Gastroesophageal sphincter (tissue), 4 donors: ENCODE measurements at regions not wholly inside any gene's neighbourhood (a gene's known extent, or its start where the extent isn't known, plus 50 kb on each side); places are given as distances from the start of the nearest gene placed in this dataset.
"Not testable (repeated sequence)": the region's sequence is repeated elsewhere in the genome, so short reads cannot be mapped to it uniquely, and the experiment has no call there.

Source experiments
- ATAC-seq: fragments of 150-250 bp; one replicate; pipeline ENCODE4 v1.9.1; 2016; ENCODE audit warnings: mild to moderate bottlenecking, moderate library complexity
- H3K27ac ChIP-seq, 4 donors: fragments of 200-600 bp; sonication (generic) in 3 of 4; 1 replicate in 3 of 4; 2 replicates in 1 of 4; pipeline ENCODE4 v1.5.1; 2016 to 2019
- H3K27me3 ChIP-seq: fragments of 200-600 bp; sonication (generic); one replicate; pipeline ENCODE4 v1.5.1; 2019
- H3K36me3 ChIP-seq, 2 donors: fragments of 200-600 bp; sonication (generic); one replicate each; pipeline ENCODE4 v1.5.1; 2019; ENCODE audit warnings: control low read depth in 1 of 2
- H3K4me1 ChIP-seq, 3 donors: fragments of 200-600 bp; sonication (generic); 1 replicate in 2 of 3; 2 replicates in 1 of 3; pipeline ENCODE4 v1.5.1; 2016 to 2019; ENCODE audit warnings: control low read depth in 2 of 3
- H3K4me3 ChIP-seq, 2 donors: fragments of 200-600 bp; sonication (generic); one replicate each; pipeline ENCODE4 v1.5.1; 2019; ENCODE audit warnings: mild to moderate bottlenecking in 1 of 2, moderate library complexity in 1 of 2
- H3K9me3 ChIP-seq, 3 donors: fragments of 200-600 bp; sonication (generic); one replicate each; pipeline ENCODE4 v1.5.1; 2017 to 2019; ENCODE audit warnings: control low read depth in 2 of 3
- EP300 ChIP-seq: sonication (generic); formaldehyde crosslinking; IDR thresholded peaks from one replicate; pipeline ENCODE4 v1.6.1; 2017; ENCODE audit warnings: antibody characterized with exemption, mild to moderate bottlenecking
- POLR2A ChIP-seq, 2 donors: fragments of 450-650 bp; IDR thresholded peaks; one replicate each; pipeline ENCODE4 v1.6.1; 2017; ENCODE audit warnings: antibody characterized with exemption in 2 of 2, mild to moderate bottlenecking in 2 of 2, moderate library complexity in 1 of 2
- POLR2AphosphoS5 ChIP-seq: sonication (generic); formaldehyde crosslinking; IDR thresholded peaks from one replicate; pipeline ENCODE4 v1.6.1; 2017; ENCODE audit warnings: antibody characterized with exemption
- WGBS, 2 donors: methylation state at CpG; one replicate each; pipeline ENCODE4 v1.1.5; 2018; ENCODE audit warnings: low coverage in 1 of 2; 5-methylcytosine and 5-hydroxymethylcytosine counted together
- TF ChIP-seq, protein P1 (sequence below), 4 experiments: fragments of 200-600 bp in 2 of 4; fragments of 450-650 bp in 2 of 4; sonication (generic) in 1 of 4; IDR thresholded peaks; one replicate each; pipeline ENCODE4 v1.5.1; 2017 to 2019; ENCODE audit warnings: antibody characterized with exemption in 4 of 4, mild to moderate bottlenecking in 2 of 4, moderate library complexity in 2 of 4

DNA sequence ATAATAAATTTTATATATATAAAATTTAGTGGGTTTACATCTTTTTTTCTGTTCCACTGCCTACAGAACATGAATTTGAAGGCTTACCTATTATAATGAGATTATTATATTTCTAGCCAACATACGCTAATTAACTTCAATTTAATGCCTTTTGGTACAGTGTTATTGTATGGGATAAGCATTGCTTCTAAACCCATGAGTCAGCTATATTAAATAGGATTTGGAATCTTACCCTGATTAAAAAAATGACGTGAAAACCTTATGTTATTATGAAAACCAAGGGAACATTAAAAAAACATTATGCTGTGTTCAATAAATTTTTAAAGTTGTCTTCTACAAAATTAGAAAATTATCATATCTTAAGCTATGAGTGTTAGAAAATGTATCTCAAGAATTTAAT lies 334.0 kb upstream of the RGS17 start:
- no peak overlapping the region for H3K27ac ChIP-seq
- WGBS, 2 donors, result 61 to 90% methylated on average over 2 of the region's 2 CpGs
- ATAC-seq, result no peak

DNA sequence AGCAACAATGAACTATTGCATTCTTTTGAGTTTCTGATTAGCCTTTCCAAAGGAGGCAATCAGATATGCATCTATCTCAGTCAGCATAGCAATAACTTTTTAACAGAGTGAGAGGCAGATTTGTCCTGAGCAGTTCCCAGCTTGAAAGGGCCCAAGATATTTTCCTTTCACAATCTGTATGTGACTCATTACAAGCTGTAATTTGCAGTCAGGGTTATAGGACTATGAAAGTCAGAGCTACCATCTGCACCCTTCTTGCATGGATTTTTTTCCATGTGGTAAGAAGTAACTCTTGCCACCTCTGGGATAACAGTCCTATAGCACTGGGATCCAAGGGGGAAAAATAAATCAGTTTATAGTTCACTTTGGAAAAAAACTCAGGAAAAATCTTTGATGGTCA lies 318.2 kb upstream of the RGS17 start:
- no peak overlapping the region for H3K27ac ChIP-seq
- no peaks in the 10 kb centered on the region for H3K4me1 ChIP-seq
- H3K27me3 ChIP-seq, result no peaks in the 10 kb centered on the region
- ATAC-seq, result no peak
- no peaks in the 10 kb centered on the region for H3K36me3 ChIP-seq
- H3K9me3 ChIP-seq, result peaks cover 0 to under 1% (median 0%) of the 10 kb centered on the region in 3 donors
- H3K4me3 ChIP-seq, result no peak overlapping the region
- TF ChIP-seq, protein P1, sequence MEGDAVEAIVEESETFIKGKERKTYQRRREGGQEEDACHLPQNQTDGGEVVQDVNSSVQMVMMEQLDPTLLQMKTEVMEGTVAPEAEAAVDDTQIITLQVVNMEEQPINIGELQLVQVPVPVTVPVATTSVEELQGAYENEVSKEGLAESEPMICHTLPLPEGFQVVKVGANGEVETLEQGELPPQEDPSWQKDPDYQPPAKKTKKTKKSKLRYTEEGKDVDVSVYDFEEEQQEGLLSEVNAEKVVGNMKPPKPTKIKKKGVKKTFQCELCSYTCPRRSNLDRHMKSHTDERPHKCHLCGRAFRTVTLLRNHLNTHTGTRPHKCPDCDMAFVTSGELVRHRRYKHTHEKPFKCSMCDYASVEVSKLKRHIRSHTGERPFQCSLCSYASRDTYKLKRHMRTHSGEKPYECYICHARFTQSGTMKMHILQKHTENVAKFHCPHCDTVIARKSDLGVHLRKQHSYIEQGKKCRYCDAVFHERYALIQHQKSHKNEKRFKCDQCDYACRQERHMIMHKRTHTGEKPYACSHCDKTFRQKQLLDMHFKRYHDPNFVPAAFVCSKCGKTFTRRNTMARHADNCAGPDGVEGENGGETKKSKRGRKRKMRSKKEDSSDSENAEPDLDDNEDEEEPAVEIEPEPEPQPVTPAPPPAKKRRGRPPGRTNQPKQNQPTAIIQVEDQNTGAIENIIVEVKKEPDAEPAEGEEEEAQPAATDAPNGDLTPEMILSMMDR (IDR thresholded peaks at IDR 0.05), result no peak
- TF ChIP-seq POLR2AphosphoS5 (no peak), EP300 (no peak), POLR2A (IDR thresholded peaks at IDR 0.05) (no peak)

More for the DNA sequence above, 334.0 kb upstream of the RGS17 start:
- Histone ChIP-seq H3K4me1 (no peaks in the 10 kb centered on the region), H3K36me3 (no peaks in the 10 kb centered on the region), H3K9me3 (no peaks in the 10 kb centered on the region), H3K27me3 (no peaks in the 10 kb centered on the region), H3K4me3 (no peak overlapping the region)
- TF ChIP-seq EP300 (no peak), POLR2AphosphoS5 (no peak), POLR2A (IDR thresholded peaks at IDR 0.05) (no peak)
- TF ChIP-seq, protein P1 (IDR thresholded peaks at IDR 0.05), result no peak

DNA sequence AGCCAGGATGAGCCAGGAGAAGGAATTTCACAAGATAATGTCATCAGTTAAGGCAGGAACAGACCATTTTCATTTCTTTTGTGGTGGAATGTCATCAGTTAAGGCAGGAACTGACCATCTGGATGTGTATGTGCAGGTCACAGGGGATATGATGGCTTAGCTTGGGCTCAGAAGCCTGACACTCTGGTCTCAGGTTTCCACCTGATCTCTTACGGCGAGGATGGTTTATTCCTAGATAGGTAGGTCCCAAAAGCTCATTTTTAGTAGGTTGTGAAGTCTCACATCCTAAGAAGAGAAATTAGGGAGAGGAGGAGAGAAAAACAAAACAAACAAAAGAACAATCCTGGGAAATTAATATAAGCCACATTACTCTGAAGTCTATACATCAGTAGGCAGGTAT lies 311.7 kb upstream of the RGS17 start:
- H3K27ac ChIP-seq, H3K36me3 ChIP-seq, H3K27me3 ChIP-seq, H3K9me3 ChIP-seq, ATAC-seq, H3K4me3 ChIP-seq, H3K4me1 ChIP-seq: not testable (repeated sequence)
- WGBS, 2 donors, result 47 to 63% methylated on average over 2 of the region's 2 CpGs

DNA sequence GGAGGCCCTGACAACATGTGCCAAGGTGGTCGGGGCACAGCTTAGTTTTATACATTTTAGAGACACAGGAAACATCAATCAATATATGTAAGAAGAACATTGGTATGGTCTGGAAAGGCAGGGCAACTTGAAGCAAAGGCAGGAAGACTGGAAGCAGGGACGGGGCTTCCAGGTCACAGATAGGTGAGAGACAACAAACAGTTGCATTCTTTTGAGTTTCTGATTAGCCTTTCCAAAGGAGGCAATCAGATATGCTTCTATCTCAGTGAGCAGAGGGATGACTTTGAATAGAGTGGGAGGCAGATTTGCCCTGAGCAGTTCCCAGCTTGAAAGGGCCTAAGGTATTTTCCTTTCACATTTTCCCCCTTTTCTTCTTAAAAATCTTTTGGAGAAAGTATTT lies 311.0 kb upstream of the RGS17 start:
- Histone ChIP-seq H3K27me3 (no peaks in the 10 kb centered on the region), H3K4me3 (no peak overlapping the region), H3K4me1 (no peaks in the 10 kb centered on the region), H3K9me3 (peaks cover 0 to 9% (median 0%) of the 10 kb centered on the region in 3 donors), H3K27ac (no peak overlapping the region), H3K36me3 (no peaks in the 10 kb centered on the region)
- TF ChIP-seq POLR2AphosphoS5 (no peak), POLR2A (IDR thresholded peaks at IDR 0.05) (no peak), EP300 (no peak)
- TF ChIP-seq, protein P1 (IDR thresholded peaks at IDR 0.05), result no peak
- 27 to 58% methylated on average over 2 of the region's 2 CpGs for WGBS, 2 donors
- no peak for ATAC-seq

DNA sequence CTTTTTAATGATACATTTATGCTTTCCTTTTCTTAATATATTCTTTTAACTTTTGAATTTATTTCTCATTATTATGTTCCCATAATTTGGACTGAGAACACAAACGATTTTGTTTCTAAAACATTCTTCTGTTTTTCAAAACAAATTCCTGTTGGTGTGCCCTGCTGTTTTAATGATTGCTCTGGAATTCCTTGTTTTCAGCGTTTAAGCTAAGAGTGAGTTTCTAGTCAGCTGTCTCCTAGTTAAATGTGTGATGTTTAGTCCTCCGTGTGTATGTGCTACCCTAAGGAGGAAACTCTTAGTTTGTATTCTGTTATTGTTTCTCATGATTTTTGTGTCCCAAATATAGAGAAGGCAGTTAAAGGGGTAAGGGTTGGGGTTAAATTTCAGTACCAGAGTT lies 306.1 kb upstream of the RGS17 start:
- no peaks in the 10 kb centered on the region for H3K4me1 ChIP-seq
- H3K4me3 ChIP-seq, result no peak overlapping the region
- no peak for ATAC-seq
- no peaks in the 10 kb centered on the region for H3K9me3 ChIP-seq
- no peak overlapping the region for H3K27ac ChIP-seq
- no peaks in the 10 kb centered on the region for H3K36me3 ChIP-seq
- WGBS, 2 donors, result 18 to 26% methylated on average over 3 of the region's 3 CpGs
- no peaks in the 10 kb centered on the region for H3K27me3 ChIP-seq
- TF ChIP-seq EP300 (no peak), POLR2A (IDR thresholded peaks at IDR 0.05) (no peak), POLR2AphosphoS5 (no peak)
- TF ChIP-seq, protein P1 (IDR thresholded peaks at IDR 0.05), result no peak

DNA sequence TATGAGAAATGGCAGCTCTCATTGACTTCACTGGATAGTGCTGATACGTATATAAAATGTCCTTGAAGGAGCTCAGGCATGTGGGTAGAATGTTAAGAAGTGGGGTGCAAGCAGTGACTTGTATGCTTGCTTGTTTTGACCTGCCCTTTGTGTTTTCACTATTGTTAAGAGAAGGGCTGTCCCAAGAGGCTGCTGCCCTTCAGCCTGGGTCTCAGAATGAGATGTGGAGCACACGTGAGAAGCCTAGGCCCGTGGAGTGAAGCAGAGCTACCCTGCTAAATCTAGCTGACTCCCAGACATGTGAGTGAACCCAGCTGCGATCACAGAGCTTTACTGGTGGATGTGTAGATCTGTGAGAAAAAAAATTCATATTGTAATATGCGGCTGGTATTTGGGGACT lies 305.3 kb upstream of the RGS17 start:
- H3K4me3 ChIP-seq, result no peak overlapping the region
- H3K36me3 ChIP-seq, result no peaks in the 10 kb centered on the region
- TF ChIP-seq POLR2AphosphoS5 (no peak), POLR2A (IDR thresholded peaks at IDR 0.05) (no peak), EP300 (no peak)
- TF ChIP-seq, protein P1 (IDR thresholded peaks at IDR 0.05), result no peak
- no peaks in the 10 kb centered on the region for H3K27me3 ChIP-seq
- WGBS, 2 donors, result 74 to 86% methylated on average over 1 to 4 of the region's 5 CpGs
- no peaks in the 10 kb centered on the region for H3K4me1 ChIP-seq
- ATAC-seq, result no peak
- H3K9me3 ChIP-seq, result no peaks in the 10 kb centered on the region
- no peak overlapping the region for H3K27ac ChIP-seq
